NCI-H1092 (cell line): ENCODE measurements at regions not wholly inside any gene's neighbourhood (a gene's known extent, or its start where the extent isn't known, plus 50 kb on each side); places are given as distances from the start of the nearest gene placed in this dataset.

Experiments used
- DNase-seq: peaks from one replicate; lab custom pipeline; 2025; lab: John Stamatoyannopoulos, UW

DNA sequence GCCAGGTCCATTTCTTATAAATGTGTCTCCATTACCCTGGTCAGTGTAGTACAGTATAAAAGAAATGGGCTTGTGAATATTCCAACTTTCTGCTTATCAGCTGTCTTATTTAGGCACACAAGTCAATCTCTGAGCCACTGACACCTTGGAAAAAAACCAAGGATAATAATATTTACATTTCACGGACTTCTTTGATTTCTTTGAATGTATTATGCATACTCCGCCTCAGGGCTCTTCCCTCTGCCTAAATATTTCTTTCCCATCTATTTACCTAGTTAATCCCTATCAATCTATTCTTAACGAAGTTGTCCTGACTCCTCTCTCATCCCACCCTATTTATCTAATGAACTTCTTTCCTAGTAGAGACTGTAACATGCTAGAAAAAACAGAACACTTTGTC lies 253.8 kb downstream of the CRPPA start:
- no peak for DNase-seq

DNA sequence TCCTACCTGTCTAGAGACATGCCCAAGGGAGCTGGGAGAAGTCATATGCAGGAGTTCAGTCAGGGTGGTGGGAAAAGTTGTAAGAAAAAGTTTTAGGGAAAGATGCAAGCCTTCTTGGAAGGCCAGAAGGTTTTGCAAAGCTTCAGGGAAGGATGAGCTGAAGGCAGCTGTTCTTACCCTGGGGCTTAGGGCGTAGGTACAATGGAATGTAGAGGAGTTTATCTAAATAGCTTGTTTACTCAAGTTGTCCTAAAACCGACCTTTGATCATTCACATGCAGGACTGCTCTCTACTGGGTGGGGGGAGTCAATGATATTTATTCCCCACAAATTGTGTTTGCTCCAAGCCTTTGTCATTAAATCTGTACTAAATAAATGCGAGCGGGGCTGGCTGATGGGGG lies 277.0 kb downstream of the CRPPA start:
- no peak for DNase-seq

GRCh38 chr7:16137944-16138343 lies 283.4 kb downstream of the CRPPA start:
- DNase-seq = no peak

DNA sequence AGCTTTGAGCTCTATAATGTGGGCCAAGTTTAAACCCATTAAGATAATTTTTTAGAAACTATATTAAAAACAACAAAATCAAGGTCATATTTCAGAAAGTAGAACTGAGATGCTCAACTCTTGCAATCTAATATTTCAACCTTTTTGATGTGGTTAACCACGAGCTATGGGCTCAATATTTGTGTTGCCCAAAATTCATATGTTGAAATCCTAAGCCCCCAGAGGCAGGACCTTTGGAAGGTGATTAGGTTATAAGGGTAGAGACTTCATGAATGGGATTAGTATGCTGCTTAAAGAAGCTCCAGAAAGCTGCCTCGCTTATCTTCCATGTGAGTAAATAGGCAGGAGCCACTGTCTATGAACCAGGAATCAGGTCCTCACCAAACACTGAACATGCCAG lies 284.4 kb downstream of the CRPPA start:
- no peak for DNase-seq

GRCh38 chr7:16135658-16136057 lies 285.7 kb downstream of the CRPPA start:
- DNase-seq = no peak

DNA sequence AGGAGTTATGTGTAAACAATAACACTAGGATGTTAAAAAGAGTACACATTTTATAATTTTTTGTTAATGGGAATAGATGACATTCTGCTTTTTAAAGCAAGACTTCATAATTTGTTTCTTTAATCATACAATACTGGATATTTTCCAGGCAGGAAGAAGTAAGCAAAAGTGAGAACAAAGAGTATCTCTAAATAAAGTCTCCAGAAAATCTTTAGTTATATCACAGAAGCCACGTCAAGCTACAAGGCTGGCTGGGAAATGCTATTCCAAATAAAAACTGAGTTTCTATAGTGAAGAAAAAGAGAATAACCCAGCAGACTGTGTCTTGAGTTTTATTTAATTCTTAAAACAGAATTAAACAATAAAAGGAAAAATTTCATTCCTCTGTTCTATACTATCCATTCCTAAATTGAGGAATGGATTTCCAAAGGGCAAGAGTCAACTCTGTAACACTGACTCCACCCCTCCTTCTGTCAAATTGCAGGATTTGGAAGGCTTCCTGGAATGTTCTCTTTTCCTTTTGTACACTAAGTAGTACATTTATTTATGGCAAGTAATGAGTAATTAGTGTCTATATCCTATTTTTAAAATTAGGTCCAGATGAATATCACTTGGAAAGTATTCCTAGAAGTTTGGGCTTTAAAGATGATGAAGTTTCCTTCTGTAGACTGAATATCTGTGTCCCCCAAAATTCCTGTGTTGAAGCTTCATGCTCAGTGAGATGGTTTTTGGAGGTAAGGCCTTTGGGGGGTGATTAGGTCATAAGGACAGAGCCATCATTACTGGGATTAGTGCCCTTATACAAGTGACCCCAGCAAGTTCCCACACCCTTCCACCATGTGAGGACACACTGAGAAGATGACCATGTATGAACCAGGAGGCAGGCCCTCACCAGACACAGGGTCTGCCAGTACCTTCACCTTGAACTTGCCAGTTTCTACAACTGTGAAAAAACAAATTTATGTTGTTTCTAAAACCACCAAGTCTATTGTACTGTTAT lies 290.9 kb downstream of the CRPPA start:
- no peak for DNase-seq

GRCh38 chr7:16129431-16130110 lies 291.8 kb downstream of the CRPPA start:
- no peak for DNase-seq

DNA sequence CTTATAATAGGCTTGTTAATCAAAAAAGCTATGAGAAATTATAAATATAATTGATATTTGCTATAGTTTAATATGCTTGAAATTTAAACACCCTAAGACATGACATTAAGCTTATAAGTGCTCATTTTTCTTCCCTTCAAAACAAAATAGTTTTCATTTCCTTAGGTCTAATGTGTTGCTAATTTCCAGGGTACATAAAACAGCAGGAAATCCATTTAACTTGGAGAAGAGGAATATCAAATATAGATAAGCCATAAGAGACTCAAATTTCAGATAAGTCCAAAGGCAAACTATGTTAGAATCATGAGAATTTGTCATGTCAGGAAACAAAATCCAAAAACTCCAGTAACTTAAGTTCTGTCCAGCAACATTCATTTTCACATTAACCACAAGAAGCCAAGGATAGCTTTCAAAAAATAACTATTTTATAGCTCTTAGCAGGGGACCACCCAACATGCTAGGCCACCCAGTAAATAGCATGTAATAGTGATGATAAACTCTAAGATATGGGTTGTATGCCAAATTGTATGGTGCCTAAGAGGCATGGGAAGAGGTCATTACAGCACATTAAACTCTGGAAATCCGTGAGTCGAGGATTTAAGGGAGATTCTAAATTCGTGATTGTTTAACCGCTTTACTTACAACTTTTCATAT lies 298.1 kb downstream of the CRPPA start:
- no peak for DNase-seq

DNA sequence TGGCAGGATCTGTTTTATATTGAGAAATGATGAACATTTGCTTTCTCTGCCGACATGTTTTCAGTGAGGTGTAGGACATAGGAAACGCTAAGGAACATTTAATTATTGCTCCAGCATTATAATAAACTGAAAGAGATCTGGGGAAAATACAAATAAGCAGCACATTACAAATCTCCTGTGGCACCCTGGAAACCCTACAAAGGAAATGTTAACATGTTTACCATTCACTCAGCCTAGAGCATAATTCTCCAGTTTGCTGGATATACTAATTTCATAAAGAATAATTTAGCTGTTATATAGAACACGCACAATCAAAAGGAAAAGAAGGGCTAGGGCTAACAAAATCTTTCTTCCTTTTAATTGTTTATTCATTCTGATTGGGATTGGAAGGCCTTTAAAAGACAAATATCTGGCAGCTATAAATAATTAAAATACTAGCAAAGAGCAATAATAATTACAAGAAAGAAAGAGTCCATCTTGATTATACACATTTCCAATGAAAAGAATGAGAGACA lies 299.4 kb downstream of the CRPPA start:
- DNase-seq = no peak

DNA sequence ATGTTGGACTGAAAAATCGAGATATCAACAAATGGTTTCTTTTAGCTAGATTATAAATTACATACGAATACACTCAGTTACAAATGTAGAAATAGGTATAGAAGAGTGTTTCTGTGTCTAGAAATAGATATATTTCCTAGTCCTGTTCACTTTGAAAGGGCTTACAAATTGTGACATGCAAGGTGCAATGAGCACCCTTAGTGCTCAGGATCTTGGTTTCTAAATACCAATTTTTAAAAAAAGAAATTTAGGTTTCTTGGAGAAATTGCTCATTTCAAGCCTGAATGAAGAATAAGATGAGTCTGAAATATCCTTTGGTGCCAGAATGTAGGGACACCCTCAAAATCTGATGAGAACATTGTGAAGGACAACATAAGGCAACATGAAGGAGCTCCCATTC lies 306.0 kb downstream of the CRPPA start:
- no peak for DNase-seq

GRCh38 chr7:16114633-16115032 lies 306.7 kb downstream of the CRPPA start:
- DNase-seq = no peak

- no peak for DNase-seq
Observed at GRCh38 chr7:16114071-16114470, 307.3 kb downstream of the CRPPA start.

DNA sequence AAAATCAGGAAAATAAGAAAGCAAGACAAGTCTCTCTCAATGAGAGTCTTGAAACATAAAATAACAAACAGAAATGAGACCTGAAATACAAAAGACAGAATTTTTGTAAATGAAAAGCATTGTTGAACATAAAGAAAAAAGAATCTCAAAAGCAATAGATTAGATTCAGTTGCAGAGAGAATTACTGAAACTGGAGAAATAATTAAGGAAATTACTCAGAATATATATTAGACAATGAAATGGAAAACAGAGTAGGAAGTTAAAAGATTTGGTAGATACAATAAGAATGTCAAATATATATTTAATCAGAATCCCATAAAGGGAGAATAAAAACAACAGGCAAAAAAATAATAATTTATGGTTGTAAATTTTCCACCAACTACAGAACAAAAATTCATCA lies 308.3 kb downstream of the CRPPA start:
- DNase-seq = no peak

DNA sequence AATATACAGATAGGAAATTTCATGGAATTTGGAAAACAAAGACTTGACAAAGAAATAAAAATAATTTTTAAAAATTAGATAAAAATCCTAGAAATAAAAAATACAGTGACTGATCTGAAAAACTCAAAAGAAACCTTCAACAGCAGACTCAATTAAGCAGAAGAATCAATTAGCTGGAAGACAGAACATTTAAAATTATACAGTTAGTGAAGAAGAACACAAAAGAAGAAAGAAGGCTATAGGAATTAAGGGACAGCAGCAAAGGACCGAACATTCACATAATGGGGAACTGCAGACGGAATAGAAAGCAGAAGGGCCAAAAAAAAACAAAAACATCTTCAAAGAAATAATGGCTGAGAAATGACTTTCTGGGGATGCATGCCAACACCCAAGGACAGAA lies 314.5 kb downstream of the CRPPA start:
- no peak for DNase-seq

GRCh38 chr7:16106300-16106699 lies 315.0 kb downstream of the CRPPA start:
- no peak for DNase-seq

GRCh38 chr7:16099302-16099849 lies 322.0 kb downstream of the CRPPA start:
- DNase-seq = no peak

DNA sequence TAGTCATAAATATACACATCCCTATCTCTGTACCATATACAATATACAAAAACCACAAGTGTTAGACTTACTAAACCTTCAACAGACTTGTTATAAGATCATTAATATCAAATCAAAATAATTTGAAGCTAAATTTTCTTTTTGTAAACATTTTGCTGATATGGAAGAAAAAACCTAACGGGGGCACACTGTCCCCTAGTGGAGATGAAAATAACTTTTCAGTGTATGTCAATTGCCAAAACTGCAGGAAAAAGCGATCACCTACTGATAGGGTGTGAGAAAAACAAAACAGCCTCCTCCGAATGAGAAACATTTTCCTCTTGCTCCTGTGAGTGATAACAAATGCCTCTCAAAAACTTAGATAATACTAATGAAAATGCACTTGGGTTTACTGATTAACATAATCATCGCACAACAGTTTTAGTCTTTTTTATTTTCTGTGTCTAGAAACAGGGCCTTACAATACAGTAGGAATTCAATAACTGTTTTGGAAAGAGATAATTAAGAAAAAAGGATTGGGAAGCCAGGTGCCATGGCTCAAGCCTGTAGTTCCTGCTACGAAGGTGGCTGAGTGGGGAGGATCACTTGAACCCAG lies 322.7 kb downstream of the CRPPA start:
- no peak for DNase-seq

DNA sequence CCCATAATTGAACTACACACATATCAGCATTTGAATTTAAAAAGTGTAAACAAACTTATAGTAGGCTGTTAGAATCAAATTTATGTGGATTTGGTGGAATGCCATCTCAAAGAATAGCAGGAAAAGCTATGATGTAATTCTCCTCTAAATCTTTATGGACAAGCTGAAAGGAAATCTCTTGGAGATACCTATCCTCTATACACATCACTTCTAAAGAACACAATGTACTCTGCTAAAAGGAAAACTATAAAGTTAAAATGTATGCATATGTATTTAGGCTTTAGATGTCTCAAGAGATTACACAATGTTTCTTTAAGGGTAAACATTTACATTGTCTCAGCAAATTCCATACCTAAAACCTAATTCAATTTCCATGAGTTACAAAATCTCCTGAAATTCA lies 323.3 kb downstream of the CRPPA start:
- DNase-seq = no peak

DNA sequence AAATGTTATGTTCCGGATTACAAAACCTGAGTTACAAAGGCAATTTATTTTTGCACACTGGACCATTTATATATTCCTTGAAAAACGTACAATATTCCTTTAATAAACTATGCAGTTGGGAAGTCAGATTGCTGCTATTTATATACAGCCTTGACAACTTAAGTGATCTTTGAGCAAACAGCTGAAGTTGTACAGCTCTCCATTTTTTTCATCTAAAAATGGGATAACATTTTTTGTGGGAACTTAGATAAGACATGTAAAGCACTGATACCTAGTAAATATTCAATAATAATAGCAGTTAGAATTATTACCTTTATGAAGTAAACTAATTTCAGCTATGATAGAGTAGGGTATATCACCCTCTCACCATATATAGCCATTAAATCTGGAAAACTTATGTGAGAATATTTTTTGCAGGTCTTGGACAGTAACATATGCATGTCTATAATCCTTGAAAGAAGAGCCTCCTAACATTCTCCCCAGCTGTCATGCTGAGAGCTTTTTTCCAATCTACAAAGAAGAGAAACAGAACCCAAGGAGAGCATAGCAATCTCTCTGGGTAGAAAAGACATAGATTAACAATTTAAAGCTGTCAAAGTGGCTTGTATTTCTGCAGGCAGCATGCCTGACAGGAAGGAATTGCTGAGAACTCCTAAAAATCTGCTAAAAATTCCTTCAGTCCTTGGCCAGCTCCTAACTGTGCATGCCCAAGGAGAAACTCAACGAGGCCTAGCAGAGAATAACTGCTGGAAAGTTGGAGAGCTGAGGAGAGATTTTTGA lies 326.0 kb downstream of the CRPPA start:
- no peak for DNase-seq

- no peak for DNase-seq
Observed at GRCh38 chr7:16094651-16095050, 326.7 kb downstream of the CRPPA start.

- no peak for DNase-seq
Observed at GRCh38 chr7:16092711-16093110, 328.6 kb downstream of the CRPPA start.
